ENCODE measurements at regions not wholly inside any gene's neighbourhood (a gene's known extent, or its start where the extent isn't known, plus 50 kb on each side); places are given as distances from the start of the nearest gene placed in this dataset.

DNA sequence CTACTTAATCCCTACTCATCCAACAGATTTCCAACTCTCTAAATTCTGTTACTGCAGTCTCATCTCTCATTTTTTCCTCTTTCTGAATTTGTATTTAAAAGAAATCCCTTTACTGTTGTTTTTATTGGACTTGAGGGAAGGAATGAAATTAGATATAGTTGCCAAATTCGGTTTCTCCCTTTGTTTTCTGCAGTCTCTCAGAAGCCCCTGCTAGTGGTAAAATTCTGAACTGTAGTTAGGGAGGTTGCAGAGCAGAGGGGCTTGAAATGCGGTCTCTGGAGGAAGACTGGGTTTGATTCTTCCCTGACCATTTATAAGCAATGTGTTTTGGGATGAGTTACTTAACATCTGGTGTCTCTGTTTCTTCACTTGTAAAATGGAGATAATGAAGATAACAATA is 106.3 kb upstream of the TBX18 start:
- TF ChIP-seq, protein P1, sequence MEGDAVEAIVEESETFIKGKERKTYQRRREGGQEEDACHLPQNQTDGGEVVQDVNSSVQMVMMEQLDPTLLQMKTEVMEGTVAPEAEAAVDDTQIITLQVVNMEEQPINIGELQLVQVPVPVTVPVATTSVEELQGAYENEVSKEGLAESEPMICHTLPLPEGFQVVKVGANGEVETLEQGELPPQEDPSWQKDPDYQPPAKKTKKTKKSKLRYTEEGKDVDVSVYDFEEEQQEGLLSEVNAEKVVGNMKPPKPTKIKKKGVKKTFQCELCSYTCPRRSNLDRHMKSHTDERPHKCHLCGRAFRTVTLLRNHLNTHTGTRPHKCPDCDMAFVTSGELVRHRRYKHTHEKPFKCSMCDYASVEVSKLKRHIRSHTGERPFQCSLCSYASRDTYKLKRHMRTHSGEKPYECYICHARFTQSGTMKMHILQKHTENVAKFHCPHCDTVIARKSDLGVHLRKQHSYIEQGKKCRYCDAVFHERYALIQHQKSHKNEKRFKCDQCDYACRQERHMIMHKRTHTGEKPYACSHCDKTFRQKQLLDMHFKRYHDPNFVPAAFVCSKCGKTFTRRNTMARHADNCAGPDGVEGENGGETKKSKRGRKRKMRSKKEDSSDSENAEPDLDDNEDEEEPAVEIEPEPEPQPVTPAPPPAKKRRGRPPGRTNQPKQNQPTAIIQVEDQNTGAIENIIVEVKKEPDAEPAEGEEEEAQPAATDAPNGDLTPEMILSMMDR (IDR thresholded peaks at IDR 0.05), result no peak
- TF ChIP-seq, protein P2, sequence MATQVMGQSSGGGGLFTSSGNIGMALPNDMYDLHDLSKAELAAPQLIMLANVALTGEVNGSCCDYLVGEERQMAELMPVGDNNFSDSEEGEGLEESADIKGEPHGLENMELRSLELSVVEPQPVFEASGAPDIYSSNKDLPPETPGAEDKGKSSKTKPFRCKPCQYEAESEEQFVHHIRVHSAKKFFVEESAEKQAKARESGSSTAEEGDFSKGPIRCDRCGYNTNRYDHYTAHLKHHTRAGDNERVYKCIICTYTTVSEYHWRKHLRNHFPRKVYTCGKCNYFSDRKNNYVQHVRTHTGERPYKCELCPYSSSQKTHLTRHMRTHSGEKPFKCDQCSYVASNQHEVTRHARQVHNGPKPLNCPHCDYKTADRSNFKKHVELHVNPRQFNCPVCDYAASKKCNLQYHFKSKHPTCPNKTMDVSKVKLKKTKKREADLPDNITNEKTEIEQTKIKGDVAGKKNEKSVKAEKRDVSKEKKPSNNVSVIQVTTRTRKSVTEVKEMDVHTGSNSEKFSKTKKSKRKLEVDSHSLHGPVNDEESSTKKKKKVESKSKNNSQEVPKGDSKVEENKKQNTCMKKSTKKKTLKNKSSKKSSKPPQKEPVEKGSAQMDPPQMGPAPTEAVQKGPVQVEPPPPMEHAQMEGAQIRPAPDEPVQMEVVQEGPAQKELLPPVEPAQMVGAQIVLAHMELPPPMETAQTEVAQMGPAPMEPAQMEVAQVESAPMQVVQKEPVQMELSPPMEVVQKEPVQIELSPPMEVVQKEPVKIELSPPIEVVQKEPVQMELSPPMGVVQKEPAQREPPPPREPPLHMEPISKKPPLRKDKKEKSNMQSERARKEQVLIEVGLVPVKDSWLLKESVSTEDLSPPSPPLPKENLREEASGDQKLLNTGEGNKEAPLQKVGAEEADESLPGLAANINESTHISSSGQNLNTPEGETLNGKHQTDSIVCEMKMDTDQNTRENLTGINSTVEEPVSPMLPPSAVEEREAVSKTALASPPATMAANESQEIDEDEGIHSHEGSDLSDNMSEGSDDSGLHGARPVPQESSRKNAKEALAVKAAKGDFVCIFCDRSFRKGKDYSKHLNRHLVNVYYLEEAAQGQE (IDR thresholded peaks at IDR 0.05; ENCODE audit: insufficient read depth in 1 of 2, low read depth in 2 of 2, low read length in 1 of 2), result no peak
